Stimulated activated CD8-positive, alpha-beta memory T cell treated with anti-CD3 and anti-CD28 coated beads, Interleukin-4, amount 100 ng/mL, for 48 hours (primary cell): ENCODE measurements at regions not wholly inside any gene's neighbourhood (a gene's known extent, or its start where the extent isn't known, plus 50 kb on each side); places are given as distances from the start of the nearest gene placed in this dataset.

Experiments used
- DNase-seq: peaks from one replicate; pipeline ENCODE4 v3.0.0-alpha.2; 2020

- no peak for DNase-seq
Measured at GRCh38 chr1:172957491-172957890, 93.2 kb downstream of the TNFSF18 start.

GRCh38 chr1:172959571-172959970, 91.2 kb downstream of the TNFSF18 start:
- no peak for DNase-seq

GRCh38 chr1:172960019-172960418, 90.7 kb downstream of the TNFSF18 start:
- no peak for DNase-seq

GRCh38 chr1:172960454-172961208, 90.1 kb downstream of the TNFSF18 start:
- no peak for DNase-seq

- DNase-seq, result no peak
Measured at GRCh38 chr1:172964864-172965263, 85.9 kb downstream of the TNFSF18 start.

- no peak for DNase-seq
Measured at GRCh38 chr1:172966844-172967540, 83.7 kb downstream of the TNFSF18 start.

- DNase-seq, result no peak
Measured at GRCh38 chr1:172967936-172968335, 82.8 kb downstream of the TNFSF18 start.

GRCh38 chr1:172969611-172970010, 81.1 kb downstream of the TNFSF18 start:
- DNase-seq, result no peak

GRCh38 chr1:172970186-172970585, 80.6 kb downstream of the TNFSF18 start:
- no peak for DNase-seq

GRCh38 chr1:172971241-172971640, 79.5 kb downstream of the TNFSF18 start:
- DNase-seq, result no peak

- no peak for DNase-seq
Measured at GRCh38 chr1:172972258-172972657, 78.5 kb downstream of the TNFSF18 start.

GRCh38 chr1:172973424-172973823, 77.3 kb downstream of the TNFSF18 start:
- DNase-seq, result no peak

GRCh38 chr1:172976222-172977041, 74.3 kb downstream of the TNFSF18 start:
- no peak for DNase-seq

- no peak for DNase-seq
Measured at GRCh38 chr1:172977296-172978017, 73.3 kb downstream of the TNFSF18 start.

GRCh38 chr1:172978595-172978994, 72.1 kb downstream of the TNFSF18 start:
- DNase-seq, result no peak

GRCh38 chr1:172979828-172980227, 70.9 kb downstream of the TNFSF18 start:
- DNase-seq, result no peak

- DNase-seq, result no peak
Measured at GRCh38 chr1:172980456-172980855, 70.3 kb downstream of the TNFSF18 start.

GRCh38 chr1:172980971-172981370, 69.8 kb downstream of the TNFSF18 start:
- no peak for DNase-seq
